Adrenal gland (tissue), 9 donors: ENCODE measurements at regions not wholly inside any gene's neighbourhood (a gene's known extent, or its start where the extent isn't known, plus 50 kb on each side); places are given as distances from the start of the nearest gene placed in this dataset.

ENCODE experiments used
- DNase-seq, 7 donors: peaks; one replicate each; pipeline ENCODE4 v3.0.0-alpha.2; 2019 to 2020
- H3K27ac ChIP-seq, 5 donors: fragments of 200-600 bp; sonication (generic) in 4 of 5; 1 replicate in 3 of 5; 2 replicates in 2 of 5; pipeline versions ENCODE4 v1.5.1 to v1.8.0; 2016 to 2020; ENCODE audit warnings: mild to moderate bottlenecking in 1 of 5
- H3K27me3 ChIP-seq: fragments of 200-600 bp; 2 replicates; pipeline ENCODE4 v1.8.0; 2021
- H3K36me3 ChIP-seq, 2 donors: fragments of 200-600 bp; replicated peaks in 1 of 2; 1 replicate in 1 of 2; 2 replicates in 1 of 2; pipeline versions ENCODE4 v1.5.1 to v1.8.0; 2018 to 2022
- H3K4me1 ChIP-seq, 2 donors: fragments of 200-600 bp; replicated peaks in 1 of 2; 1 replicate in 1 of 2; 2 replicates in 1 of 2; pipeline versions ENCODE4 v1.5.1 to v1.8.0; 2018 to 2021
- H3K4me3 ChIP-seq, 4 donors: fragments of 200-600 bp; sonication (generic) in 3 of 4; one replicate each; pipeline ENCODE4 v1.5.1; 2016 to 2018
- H3K9me3 ChIP-seq, 3 donors: fragments of 200-600 bp; sonication (generic) in 1 of 3; replicated peaks in 1 of 3; 1 replicate in 2 of 3; 2 replicates in 1 of 3; pipeline versions ENCODE4 v1.5.1 to v1.8.0; 2016 to 2021
- CTCF ChIP-seq, 6 experiments: fragments of 450-650 bp in 4 of 6; fragments of 200-600 bp in 2 of 6; sonication (generic) in 1 of 6; IDR thresholded peaks; 1 replicate in 5 of 6; 2 replicates in 1 of 6; pipeline versions ENCODE4 v1.5.1 to v1.8.0; 2016 to 2021; ENCODE audit warnings: antibody characterized with exemption in 6 of 6, mild to moderate bottlenecking in 2 of 6, moderate library complexity in 1 of 6
- POLR2A ChIP-seq, 2 donors: fragments of 450-650 bp; IDR thresholded peaks; one replicate each; pipeline ENCODE4 v1.6.1; 2017; ENCODE audit warnings: antibody characterized with exemption in 2 of 2, mild to moderate bottlenecking in 2 of 2, moderate library complexity in 1 of 2
- WGBS, 4 donors: extraction: QIAGEN DNeasy Blood & Tissue Kit in 2 of 4; methylation state at CpG; one replicate each; pipeline versions ENCODE4 v1.1.5 to v1.1.7; 2013 to 2017; 5-methylcytosine and 5-hydroxymethylcytosine counted together
- intact Hi-C, 2 donors: fragments of 100-400 bp; cut with DNase I; formaldehyde crosslinking; loops; one replicate each; pipeline versions ENCODE4 v1.14.1 to v1.15.0; 2022 to 2023
- donor health status: healthy with polysubstance abuse.
- donor health status: Bipolar disorder and iron deficiency.
- donor health status: DM: yes; HTN: yes; CAD: no.
- donor health status: DM: no; HTN: no; CAD: no.
- donor health status: DM: no; HTN: no; CAD: no.

GRCh38 chr2:156006721-156007618 is 325.6 kb downstream of the NR4A2 start:
- Histone ChIP-seq H3K36me3 (no peaks in the 10 kb centered on the region), H3K4me1 (no peaks in the 10 kb centered on the region), H3K27me3 (no peaks in the 10 kb centered on the region), H3K27ac (no peak overlapping the region), H3K9me3 (no peaks in the 10 kb centered on the region), H3K4me3 (no peak overlapping the region)
- TF ChIP-seq POLR2A (IDR thresholded peaks at IDR 0.05) (no peak), CTCF (IDR thresholded peaks at IDR 0.05) (no peak)
- intact Hi-C loops = no loop called here
- WGBS, 4 donors = 84 to 88% (median 86%) methylated on average over 9 to 17 of the region's 17 CpGs
- no peak for DNase-seq

DNA sequence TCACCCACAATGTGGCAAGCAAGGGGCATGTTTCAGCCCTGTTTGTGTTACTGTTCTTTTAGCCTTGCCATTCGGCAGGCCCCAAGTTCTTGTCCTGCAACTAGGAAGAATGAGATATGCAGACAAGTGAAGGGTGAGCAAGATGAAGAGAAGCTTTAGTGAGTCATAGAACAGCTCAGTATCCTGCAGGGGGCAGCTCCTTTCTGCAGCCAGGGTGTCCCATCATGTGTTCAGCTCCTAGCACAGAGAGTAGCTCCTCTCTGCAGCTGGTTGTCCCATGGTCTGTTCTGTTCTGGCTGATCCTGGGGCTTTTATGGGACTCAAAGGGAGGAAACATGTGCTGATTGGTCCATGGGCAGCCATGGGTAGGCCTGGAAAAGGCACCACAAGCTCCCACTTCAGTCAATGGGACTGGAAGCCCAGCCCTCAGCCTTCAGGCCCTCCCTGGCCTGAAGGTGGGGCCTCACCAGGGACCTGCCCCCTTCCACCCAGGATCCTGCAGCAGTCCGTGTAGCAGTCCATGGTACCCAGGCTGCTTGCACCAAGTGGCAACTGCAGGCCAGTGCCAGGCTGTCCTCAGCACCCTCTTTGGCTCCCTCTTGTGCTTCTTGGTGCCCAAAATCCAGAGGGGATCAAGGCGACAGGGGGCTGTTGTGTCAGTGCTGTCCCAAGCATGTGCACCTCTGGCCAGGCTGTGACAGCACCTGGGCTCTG is 326.4 kb downstream of the NR4A2 start:
- no peak for DNase-seq
- Histone ChIP-seq H3K27ac (no peak overlapping the region), H3K27me3 (no peaks in the 10 kb centered on the region), H3K4me3 (no peak overlapping the region), H3K4me1 (no peaks in the 10 kb centered on the region), H3K9me3 (no peaks in the 10 kb centered on the region), H3K36me3 (no peaks in the 10 kb centered on the region)
- intact Hi-C loops = no loop called here
- WGBS, 4 donors = 66 to 95% (median 82%) methylated on average over 2 to 3 of the region's 3 CpGs
- no peak for TF ChIP-seq CTCF (IDR thresholded peaks at IDR 0.05)
- TF ChIP-seq POLR2A (IDR thresholded peaks at IDR 0.05) = no peak

GRCh38 chr2:156005531-156005930 is 327.0 kb downstream of the NR4A2 start:
- no peaks in the 10 kb centered on the region for H3K9me3 ChIP-seq
- no peak overlapping the region for H3K27ac ChIP-seq
- no peak for DNase-seq
- H3K27me3 ChIP-seq = no peaks in the 10 kb centered on the region
- no peak overlapping the region for H3K4me3 ChIP-seq
- no peaks in the 10 kb centered on the region for H3K4me1 ChIP-seq
- intact Hi-C loops = no loop called here
- H3K36me3 ChIP-seq = no peaks in the 10 kb centered on the region
- 84 to 88% (median 86%) methylated on average over 3 to 7 of the region's 7 CpGs for WGBS, 4 donors
- TF ChIP-seq POLR2A (IDR thresholded peaks at IDR 0.05) = no peak
- TF ChIP-seq CTCF (IDR thresholded peaks at IDR 0.05) = no peak

- no peaks in the 10 kb centered on the region for H3K9me3 ChIP-seq
- intact Hi-C loops = no loop called here
- no peak overlapping the region for H3K4me3 ChIP-seq
- no peaks in the 10 kb centered on the region for H3K36me3 ChIP-seq
- 72 to 79% (median 74%) methylated on average over 5 of the region's 5 CpGs for WGBS, 4 donors
- H3K27me3 ChIP-seq = no peaks in the 10 kb centered on the region
- DNase-seq = no peak
- H3K27ac ChIP-seq = no peak overlapping the region
- no peak for TF ChIP-seq POLR2A (IDR thresholded peaks at IDR 0.05)
- H3K4me1 ChIP-seq = no peaks in the 10 kb centered on the region
These were observed 328.1 kb downstream of the NR4A2 start for GRCh38 chr2:156004459-156004858.
